H1 (cell line): ENCODE measurements at regions not wholly inside any gene's neighbourhood (a gene's known extent, or its start where the extent isn't known, plus 50 kb on each side); places are given as distances from the start of the nearest gene placed in this dataset.

Experiments used
- CTCF ChIA-PET: fragments of 300-600 bp; sonication (Branson Sonifier 250); formaldehyde crosslinking; loops from one replicate; lab custom pipeline; 2021; ENCODE audit not compliant: partially characterized antibody; lab: Charles Lee
- POLR2A ChIA-PET: fragments of 300-600 bp; sonication (Branson Sonifier 250); formaldehyde crosslinking; loops from one replicate; lab custom pipeline; 2021; ENCODE audit warnings: inconsistent platforms; ENCODE audit not compliant: partially characterized antibody; lab: Charles Lee
- DNase-seq, 2 experiments: peaks; one replicate each; pipeline versions ENCODE4 v3.0.0 to v3.0.0-alpha.2; 2010 to 2022; ENCODE audit warnings: low spot score in 2 of 2, low read depth in 1 of 2, mixed read lengths in 1 of 2
- FAIRE-seq: peaks from 2 replicates; lab custom pipeline; 2011; peaks lifted over from hg19 to GRCh38; lab: Jason Lieb, UNC
- H2AFZ ChIP-seq: 2 replicates; pipeline ENCODE4 v1.8.1; 2012; ENCODE audit warnings: low read length, inconsistent platforms
- H2AK5ac ChIP-seq: 2 replicates; pipeline ENCODE4 v1.6.1; 2013; ENCODE audit warnings: low read depth, low read length
- H2BK120ac ChIP-seq: replicated peaks from 2 replicates; pipeline ENCODE3; 2013; ENCODE audit warnings: low read depth, low read length, inconsistent platforms
- H2BK12ac ChIP-seq: 2 replicates; pipeline ENCODE4 v1.6.1; 2013; ENCODE audit warnings: low read depth, low read length
- H2BK15ac ChIP-seq: 2 replicates; pipeline ENCODE4 v1.6.1; 2013; ENCODE audit warnings: low read length
- H2BK20ac ChIP-seq: 2 replicates; pipeline ENCODE4 v1.6.1; 2013; ENCODE audit warnings: low read length
- H2BK5ac ChIP-seq: 2 replicates; pipeline ENCODE4 v1.6.1; 2013; ENCODE audit warnings: low read depth, low read length
- H3K14ac ChIP-seq: 2 replicates; pipeline ENCODE4 v1.6.1; 2013; ENCODE audit warnings: inconsistent platforms; ENCODE audit not compliant: insufficient read length
- H3K18ac ChIP-seq: 2 replicates; pipeline ENCODE4 v1.6.1; 2013; ENCODE audit warnings: low read length; ENCODE audit errors: extremely low read depth
- H3K23ac ChIP-seq: 2 replicates; pipeline ENCODE4 v1.6.1; 2013; ENCODE audit warnings: inconsistent platforms; ENCODE audit not compliant: insufficient read length
- H3K23me2 ChIP-seq: 2 replicates; pipeline ENCODE4 v1.6.1; 2013; ENCODE audit warnings: low read depth, low read length
- H3K27ac ChIP-seq: 2 replicates; pipeline ENCODE4 v1.6.1; 2011; ENCODE audit warnings: low read depth, low read length, inconsistent platforms
- H3K27me3 ChIP-seq, 4 experiments: replicated peaks in 1 of 4; 1 replicate in 1 of 4; 2 replicates in 3 of 4; pipeline versions ENCODE4 v1.6.1 to v1.8.1; 2011 to 2013; ENCODE audit warnings: low read length in 3 of 4, mild to moderate bottlenecking in 3 of 4, inconsistent platforms in 2 of 4, mixed read lengths in 2 of 4, moderate library complexity in 1 of 4; ENCODE audit not compliant: control insufficient read depth in 3 of 4, insufficient read depth in 3 of 4; ENCODE audit errors: extremely low read depth in 1 of 4
- H3K36me3 ChIP-seq, 4 experiments: 2 replicates each; pipeline versions ENCODE4 v1.6.1 to v1.8.1; 2011 to 2013; ENCODE audit warnings: mild to moderate bottlenecking in 4 of 4, low read length in 3 of 4, moderate library complexity in 2 of 4, control low read depth in 1 of 4, inconsistent platforms in 1 of 4; ENCODE audit not compliant: insufficient read depth in 4 of 4, control insufficient read depth in 2 of 4
- H3K4ac ChIP-seq: replicated peaks from 2 replicates; pipeline ENCODE3; 2013; ENCODE audit warnings: low read length, low read depth, mixed read lengths, inconsistent platforms; ENCODE audit not compliant: insufficient read length
- H3K4me1 ChIP-seq, 4 experiments: replicated peaks in 1 of 4; 1 replicate in 1 of 4; 2 replicates in 3 of 4; pipeline versions ENCODE4 v1.6.1 to v1.8.1; 2011 to 2013; ENCODE audit warnings: low read length in 3 of 4, inconsistent platforms in 2 of 4, mixed read lengths in 1 of 4; ENCODE audit not compliant: insufficient read depth in 4 of 4, control insufficient read depth in 3 of 4
- H3K4me2 ChIP-seq, 2 experiments: 2 replicates each; pipeline versions ENCODE4 v1.6.1 to v1.8.1; 2011 to 2013; ENCODE audit warnings: low read depth in 2 of 2, low read length in 2 of 2, control low read depth in 1 of 2, inconsistent platforms in 1 of 2, mild to moderate bottlenecking in 1 of 2; ENCODE audit not compliant: insufficient read depth in 1 of 2
- H3K4me3 ChIP-seq, 4 experiments: fragments of 200-600, 300-600 bp in 1 of 4; sonication (generic), shearing (Covaris generic), sonication (Bioruptor Twin) in 1 of 4; 2 replicates each; pipeline versions ENCODE4 v1.5.1 to v1.8.1; 2011 to 2016; ENCODE audit warnings: low read length in 4 of 4, low read depth in 3 of 4, control low read depth in 2 of 4, inconsistent platforms in 2 of 4, mild to moderate bottlenecking in 2 of 4, mixed read lengths in 1 of 4, moderate library complexity in 1 of 4; ENCODE audit not compliant: insufficient read depth in 2 of 4; ENCODE audit errors: extremely low read depth in 1 of 4
- H3K56ac ChIP-seq: replicated peaks from 2 replicates; pipeline ENCODE3; 2013; ENCODE audit warnings: low read depth, mild to moderate bottlenecking, mixed read lengths, low read length, inconsistent platforms; ENCODE audit not compliant: insufficient read length
- H3K79me1 ChIP-seq: 2 replicates; pipeline ENCODE4 v1.6.1; 2013; ENCODE audit warnings: low read depth, low read length, control low read depth
- H3K79me2 ChIP-seq, 2 experiments: 2 replicates each; pipeline versions ENCODE4 v1.6.1 to v1.8.1; 2012 to 2013; ENCODE audit warnings: low read length in 2 of 2, mild to moderate bottlenecking in 2 of 2, inconsistent platforms in 1 of 2; ENCODE audit not compliant: insufficient read depth in 2 of 2, control insufficient read depth in 1 of 2
- H3K9ac ChIP-seq, 4 experiments: replicated peaks in 1 of 4; 1 replicate in 1 of 4; 2 replicates in 3 of 4; pipeline versions ENCODE4 v1.6.1 to v1.8.1; 2011 to 2013; ENCODE audit warnings: low read depth in 3 of 4, low read length in 3 of 4, control low read depth in 2 of 4, mild to moderate bottlenecking in 2 of 4, moderate library complexity in 2 of 4, inconsistent platforms in 1 of 4; ENCODE audit errors: extremely low read depth in 1 of 4
- H3K9me3 ChIP-seq, 2 experiments: 2 replicates each; pipeline versions ENCODE4 v1.6.1 to v1.8.1; 2012 to 2013; ENCODE audit warnings: mild to moderate bottlenecking in 2 of 2, moderate library complexity in 2 of 2, control low read depth in 1 of 2, inconsistent platforms in 1 of 2, low read depth in 1 of 2, low read length in 1 of 2, mixed read lengths in 1 of 2; ENCODE audit not compliant: insufficient read depth in 2 of 2
- H4K20me1 ChIP-seq, 2 experiments: replicated peaks in 1 of 2; 2 replicates each; pipeline versions ENCODE3 to v1.8.1; 2011 to 2013; ENCODE audit warnings: inconsistent platforms in 2 of 2, low read length in 2 of 2, mild to moderate bottlenecking in 1 of 2; ENCODE audit not compliant: insufficient read depth in 2 of 2, control insufficient read depth in 1 of 2
- H4K5ac ChIP-seq: 2 replicates; pipeline ENCODE4 v1.6.1; 2013; ENCODE audit warnings: low read length, low read depth, mixed read lengths, inconsistent platforms; ENCODE audit not compliant: insufficient read length
- H4K8ac ChIP-seq: 2 replicates; pipeline ENCODE4 v1.8.0; 2013; ENCODE audit warnings: mild to moderate bottlenecking, moderate library complexity, low read length, inconsistent platforms; ENCODE audit not compliant: insufficient read depth; ENCODE audit errors: extremely low read depth
- H4K91ac ChIP-seq: replicated peaks from 2 replicates; pipeline ENCODE3; 2013; ENCODE audit warnings: low read length, mixed read lengths, inconsistent platforms; ENCODE audit not compliant: insufficient read length
- BCL11A ChIP-seq, 2 experiments: IDR thresholded peaks; one replicate each; pipeline ENCODE4 v1.6.1; 2011; ENCODE audit warnings: low read depth in 2 of 2, low read length in 2 of 2, mild to moderate bottlenecking in 2 of 2
- CBX5 ChIP-seq: fragments of 300-800, 300-1000 bp; sonication (generic); IDR thresholded peaks from 2 replicates; pipeline ENCODE4 v1.7.1; 2016; ENCODE audit warnings: antibody characterized with exemption, low read length, low read depth
- CHD1 ChIP-seq: IDR thresholded peaks from 2 replicates; pipeline ENCODE4 v1.6.1; 2012; ENCODE audit warnings: low read depth, low read length, improper control_type of control experiment
- CTBP2 ChIP-seq: IDR thresholded peaks from 2 replicates; pipeline ENCODE4 v1.7.0; 2011; ENCODE audit warnings: borderline replicate concordance, mild to moderate bottlenecking, moderate library complexity, mixed read lengths, low read length; ENCODE audit not compliant: insufficient read depth, insufficient read length
- EP300 ChIP-seq, 2 experiments: IDR thresholded peaks; 1 replicate in 1 of 2; 2 replicates in 1 of 2; pipeline ENCODE4 v1.6.1; 2011 to 2012; ENCODE audit warnings: low read depth in 2 of 2, low read length in 2 of 2, mild to moderate bottlenecking in 2 of 2, borderline replicate concordance in 1 of 2, inconsistent platforms in 1 of 2, moderate library complexity in 1 of 2
- GABPA ChIP-seq: IDR thresholded peaks from 2 replicates; pipeline ENCODE4 v1.6.1; 2011; ENCODE audit warnings: mild to moderate bottlenecking, low read length, moderate library complexity, borderline replicate concordance; ENCODE audit not compliant: insufficient read depth
- HDAC2 ChIP-seq, 2 experiments: fragments of 300-600 bp in 1 of 2; sonication (generic) in 1 of 2; IDR thresholded peaks; 2 replicates each; pipeline ENCODE4 v1.6.1; 2011 to 2012; ENCODE audit warnings: low read depth in 2 of 2, low read length in 2 of 2, mild to moderate bottlenecking in 2 of 2, moderate library complexity in 2 of 2, borderline replicate concordance in 1 of 2, inconsistent platforms in 1 of 2
- JUN ChIP-seq: IDR thresholded peaks from 2 replicates; pipeline ENCODE4 v1.6.1; 2011; ENCODE audit warnings: low read depth, mild to moderate bottlenecking, improper control_type of control experiment, low read length
- RAD21 ChIP-seq, 2 experiments: IDR thresholded peaks in 1 of 2; conservative IDR thresholded peaks in 1 of 2; 2 replicates each; pipeline ENCODE4 v1.6.1; 2011; ENCODE audit warnings: low read depth in 2 of 2, low read length in 2 of 2, improper control_type of control experiment in 1 of 2, inconsistent platforms in 1 of 2, mild to moderate bottlenecking in 1 of 2, moderate library complexity in 1 of 2
- SP1 ChIP-seq: IDR thresholded peaks from 2 replicates; pipeline ENCODE4 v1.6.1; 2011; ENCODE audit warnings: low read depth, low read length
- TBP ChIP-seq: IDR thresholded peaks from 2 replicates; pipeline ENCODE4 v1.6.1; 2011; ENCODE audit warnings: low read depth, low read length, improper control_type of control experiment
- WGBS, 2 experiments: shearing (Covaris generic) in 1 of 2; methylation state at CpG; one replicate each; pipeline versions ENCODE4 v1.1.6 to v1.1.7; 2013 to 2015; ENCODE audit warnings: low lambda C conversion rate in 2 of 2, mixed read lengths in 2 of 2, inconsistent platforms in 1 of 2, low coverage in 1 of 2, missing lambda C conversion rate in 1 of 2; ENCODE audit not compliant: insufficient replicate concordance in 2 of 2, insufficient coverage in 1 of 2, insufficient read length in 1 of 2; ENCODE audit errors: extremely low coverage in 1 of 2, missing lambda C conversion rate in 1 of 2; 5-methylcytosine and 5-hydroxymethylcytosine counted together
- TF ChIP-seq, protein P1 (sequence below): IDR thresholded peaks from 2 replicates; pipeline ENCODE4 v1.6.1; 2012; ENCODE audit warnings: inconsistent platforms
- TF ChIP-seq, protein P2 (sequence below): IDR thresholded peaks from 2 replicates; pipeline ENCODE4 v1.6.1; 2012; ENCODE audit warnings: inconsistent platforms

DNA sequence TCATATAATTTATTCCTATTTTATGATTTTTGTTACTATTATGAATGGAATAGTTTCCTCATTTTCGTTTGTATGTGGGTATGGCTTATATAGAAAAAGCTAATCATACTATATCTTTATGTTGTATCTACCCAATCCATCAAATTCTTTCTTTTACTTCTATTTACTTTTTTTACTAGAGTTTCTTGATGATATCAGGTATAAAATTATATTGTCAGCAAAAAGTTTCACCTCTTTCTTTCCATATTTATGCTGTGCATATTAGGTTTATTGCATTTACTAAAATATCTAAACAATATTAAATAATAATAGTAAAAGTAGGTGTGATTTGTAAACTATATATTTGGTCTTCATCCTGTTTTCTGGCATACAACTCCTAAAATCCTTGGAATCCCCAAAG, 146.7 kb upstream of the PLXNC1 start:
- Histone ChIP-seq H3K23me2 (no peaks in the 10 kb centered on the region), H3K27ac (no peak overlapping the region), H4K5ac (no peak overlapping the region), H3K4me1 (no peaks in the 10 kb centered on the region), H3K56ac (no peak overlapping the region), H2BK12ac (no peak overlapping the region), H2AFZ (no peak overlapping the region), H2BK5ac (no peak overlapping the region), H4K20me1 (no peaks in the 10 kb centered on the region), H2BK15ac (no peak overlapping the region), H3K9me3 (0 out of 4 replicates have a peak, but pooled peaks cover 0 to 5% of the 10 kb centered on the region in 2 experiments), H3K14ac (no peak overlapping the region), H2BK120ac (no peak overlapping the region), H4K8ac (no peak overlapping the region), H3K18ac (no peak overlapping the region), H2BK20ac (no peak overlapping the region), H3K79me2 (no peaks in the 10 kb centered on the region), H3K36me3 (no peaks in the 10 kb centered on the region), H3K23ac (no peak overlapping the region), H3K9ac (no peak overlapping the region), H4K91ac (no peak overlapping the region), H3K79me1 (no peaks in the 10 kb centered on the region), H3K4ac (no peak overlapping the region), H3K4me2 (no peak overlapping the region), H3K4me3 (no peak overlapping the region), H2AK5ac (no peak overlapping the region), H3K27me3 (no peaks in the 10 kb centered on the region)
- ChIA-PET CTCF (interaction anchor here (0.9 kb wide), 1 partner anchor 99 kb away, joined by 3 read pairs; no protein-coding TSS in a partner anchor), POLR2A (interaction anchor here (1.2 kb wide), 1 partner anchor 10 kb away, joined by 5 read pairs; no protein-coding TSS in a partner anchor)
- no peak for DNase-seq
- no peak for FAIRE-seq
- whole genome bisulfite sequencing, 2 experiments, result 84% methylated on average over 1 of the region's 1 CpG; no CpG with 5 or more reads in 1 of the 2 experiments
- no peak for TF ChIP-seq TBP
- TF ChIP-seq EP300 (IDR thresholded peaks at IDR 0.05; ENCODE audit: borderline replicate concordance in 1 of 2, low read depth in 2 of 2, low read length in 2 of 2), result no peak
- TF ChIP-seq CTBP2, result no peak
- no peak for TF ChIP-seq CHD1
- TF ChIP-seq GABPA, result no peak
- TF ChIP-seq JUN, result no peak
- no peak for TF ChIP-seq BCL11A (IDR thresholded peaks at IDR 0.05; ENCODE audit: low read depth in 2 of 2, low read length in 2 of 2)
- TF ChIP-seq, protein P1, sequence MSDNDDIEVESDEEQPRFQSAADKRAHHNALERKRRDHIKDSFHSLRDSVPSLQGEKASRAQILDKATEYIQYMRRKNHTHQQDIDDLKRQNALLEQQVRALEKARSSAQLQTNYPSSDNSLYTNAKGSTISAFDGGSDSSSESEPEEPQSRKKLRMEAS, result no peak
- TF ChIP-seq RAD21 (IDR thresholded peaks at IDR 0.05 in 1 of 2, conservative IDR thresholded peaks at IDR 0.05 in 1 of 2; ENCODE audit: low read depth in 2 of 2, low read length in 2 of 2), result no peak
- no peak for TF ChIP-seq CBX5
- no peak for TF ChIP-seq SP1
- no peak for TF ChIP-seq HDAC2 (IDR thresholded peaks at IDR 0.05; ENCODE audit: borderline replicate concordance in 1 of 2, low read depth in 2 of 2, low read length in 2 of 2)
- TF ChIP-seq, protein P2, sequence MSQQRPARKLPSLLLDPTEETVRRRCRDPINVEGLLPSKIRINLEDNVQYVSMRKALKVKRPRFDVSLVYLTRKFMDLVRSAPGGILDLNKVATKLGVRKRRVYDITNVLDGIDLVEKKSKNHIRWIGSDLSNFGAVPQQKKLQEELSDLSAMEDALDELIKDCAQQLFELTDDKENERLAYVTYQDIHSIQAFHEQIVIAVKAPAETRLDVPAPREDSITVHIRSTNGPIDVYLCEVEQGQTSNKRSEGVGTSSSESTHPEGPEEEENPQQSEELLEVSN, result no peak
